ENCODE measurements at regions not wholly inside any gene's neighbourhood (a gene's known extent, or its start where the extent isn't known, plus 50 kb on each side); places are given as distances from the start of the nearest gene placed in this dataset.

GRCh38 chr6:169046483-169047192 is 207.0 kb downstream of the THBS2 start:
- no peak overlapping the region for H3K4me3 ChIP-seq (ENCODE audit: low read depth, low read length)
- no peak for DNase-seq (ENCODE audit: low read depth)
- TF ChIP-seq, protein P1, sequence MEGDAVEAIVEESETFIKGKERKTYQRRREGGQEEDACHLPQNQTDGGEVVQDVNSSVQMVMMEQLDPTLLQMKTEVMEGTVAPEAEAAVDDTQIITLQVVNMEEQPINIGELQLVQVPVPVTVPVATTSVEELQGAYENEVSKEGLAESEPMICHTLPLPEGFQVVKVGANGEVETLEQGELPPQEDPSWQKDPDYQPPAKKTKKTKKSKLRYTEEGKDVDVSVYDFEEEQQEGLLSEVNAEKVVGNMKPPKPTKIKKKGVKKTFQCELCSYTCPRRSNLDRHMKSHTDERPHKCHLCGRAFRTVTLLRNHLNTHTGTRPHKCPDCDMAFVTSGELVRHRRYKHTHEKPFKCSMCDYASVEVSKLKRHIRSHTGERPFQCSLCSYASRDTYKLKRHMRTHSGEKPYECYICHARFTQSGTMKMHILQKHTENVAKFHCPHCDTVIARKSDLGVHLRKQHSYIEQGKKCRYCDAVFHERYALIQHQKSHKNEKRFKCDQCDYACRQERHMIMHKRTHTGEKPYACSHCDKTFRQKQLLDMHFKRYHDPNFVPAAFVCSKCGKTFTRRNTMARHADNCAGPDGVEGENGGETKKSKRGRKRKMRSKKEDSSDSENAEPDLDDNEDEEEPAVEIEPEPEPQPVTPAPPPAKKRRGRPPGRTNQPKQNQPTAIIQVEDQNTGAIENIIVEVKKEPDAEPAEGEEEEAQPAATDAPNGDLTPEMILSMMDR (IDR thresholded peaks at IDR 0.05; ENCODE audit: insufficient read depth, low read depth, low read length, missing control alignments), result no peak

DNA sequence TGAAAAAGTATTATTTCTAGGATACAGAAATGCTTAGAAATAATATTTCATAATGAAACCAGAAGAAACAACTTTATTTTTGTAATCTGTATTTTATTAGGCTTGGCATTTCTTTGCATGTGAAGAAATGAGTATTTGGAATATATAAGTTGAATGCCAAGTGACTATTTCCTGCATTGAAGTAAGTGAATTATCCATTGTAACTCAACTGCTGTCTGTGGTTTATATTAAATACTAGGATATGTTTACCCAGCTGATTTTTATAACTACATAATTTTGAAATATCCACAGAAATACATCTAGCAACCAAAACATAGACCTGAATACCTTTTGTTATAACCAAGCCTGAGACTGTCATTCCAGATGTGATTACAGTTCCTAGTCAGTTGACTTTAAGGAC is 207.6 kb downstream of the THBS2 start:
- TF ChIP-seq, protein P1 (IDR thresholded peaks at IDR 0.05; ENCODE audit: insufficient read depth, low read depth, low read length, missing control alignments), result no peak
- DNase-seq (ENCODE audit: low read depth), result no peak
- H3K4me3 ChIP-seq (ENCODE audit: low read depth, low read length), result no peak overlapping the region

DNA sequence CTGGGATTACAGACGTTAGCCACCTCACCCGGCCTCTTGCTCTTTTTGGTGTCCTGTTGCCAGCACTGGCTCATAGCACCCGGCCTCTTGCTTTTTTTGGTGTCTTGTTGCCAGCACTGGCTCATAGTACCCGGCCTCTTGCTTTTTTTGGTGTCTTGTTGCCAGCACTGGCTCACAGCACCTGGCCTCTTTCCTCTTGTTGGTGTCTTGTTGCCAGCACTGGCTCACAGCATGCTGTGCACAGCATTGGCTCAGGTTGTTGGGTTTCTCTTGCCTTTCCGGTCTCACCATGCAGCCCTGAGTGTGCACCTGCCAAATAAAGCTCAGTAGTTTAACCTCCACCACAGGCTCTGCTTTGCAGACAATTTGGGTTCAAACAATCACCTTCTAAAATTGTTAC is 208.2 kb downstream of the THBS2 start:
- peak; percentile 18 for DNase-seq (ENCODE audit: low read depth)
- TF ChIP-seq, protein P1 (IDR thresholded peaks at IDR 0.05; ENCODE audit: insufficient read depth, low read depth, low read length, missing control alignments), result no peak
- H3K4me3 ChIP-seq (ENCODE audit: low read depth, low read length), result no peak overlapping the region

- TF ChIP-seq, protein P1 (IDR thresholded peaks at IDR 0.05; ENCODE audit: insufficient read depth, low read depth, low read length, missing control alignments), result no peak
- DNase-seq (ENCODE audit: low read depth), result no peak
- no peak overlapping the region for H3K4me3 ChIP-seq (ENCODE audit: low read depth, low read length)
These were observed 209.0 kb downstream of the THBS2 start for GRCh38 chr6:169044381-169045230.

DNA sequence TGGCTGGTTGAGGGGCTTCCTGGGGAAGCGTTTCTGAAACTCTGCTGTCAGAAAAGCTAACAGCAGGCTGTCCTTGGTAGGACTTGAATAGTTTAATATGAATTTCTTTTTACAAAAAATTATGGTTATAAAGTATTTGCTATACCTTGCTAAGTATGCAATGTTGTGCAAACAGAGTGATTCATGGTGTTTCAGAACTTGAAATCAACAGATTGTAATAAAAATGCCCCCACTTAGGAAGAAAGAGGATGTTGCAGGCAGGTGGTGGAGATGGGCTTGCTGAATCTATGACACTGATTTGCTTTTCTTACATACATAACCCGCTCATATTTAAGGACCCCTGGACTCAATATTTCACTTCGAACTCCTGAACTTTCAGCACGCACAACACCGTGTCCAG is 211.6 kb downstream of the THBS2 start:
- DNase-seq (ENCODE audit: low read depth), result no peak
- TF ChIP-seq, protein P1 (IDR thresholded peaks at IDR 0.05; ENCODE audit: insufficient read depth, low read depth, low read length, missing control alignments), result no peak
- no peak overlapping the region for H3K4me3 ChIP-seq (ENCODE audit: low read depth, low read length)

GRCh38 chr6:169041078-169041477 is 212.6 kb downstream of the THBS2 start:
- DNase-seq (ENCODE audit: low read depth), result no peak
- TF ChIP-seq, protein P1 (IDR thresholded peaks at IDR 0.05; ENCODE audit: insufficient read depth, low read depth, low read length, missing control alignments), result no peak
- no peak overlapping the region for H3K4me3 ChIP-seq (ENCODE audit: low read depth, low read length)
